LNCAP (cell line): ENCODE measurements at regions not wholly inside any gene's neighbourhood (a gene's known extent, or its start where the extent isn't known, plus 50 kb on each side); places are given as distances from the start of the nearest gene placed in this dataset.

Experiments used
- TF ChIP-seq, protein P1 (sequence below): fragments of 450-650 bp; IDR thresholded peaks from 2 replicates; pipeline ENCODE4 v1.5.1; 2017; ENCODE audit warnings: mild to moderate bottlenecking

DNA sequence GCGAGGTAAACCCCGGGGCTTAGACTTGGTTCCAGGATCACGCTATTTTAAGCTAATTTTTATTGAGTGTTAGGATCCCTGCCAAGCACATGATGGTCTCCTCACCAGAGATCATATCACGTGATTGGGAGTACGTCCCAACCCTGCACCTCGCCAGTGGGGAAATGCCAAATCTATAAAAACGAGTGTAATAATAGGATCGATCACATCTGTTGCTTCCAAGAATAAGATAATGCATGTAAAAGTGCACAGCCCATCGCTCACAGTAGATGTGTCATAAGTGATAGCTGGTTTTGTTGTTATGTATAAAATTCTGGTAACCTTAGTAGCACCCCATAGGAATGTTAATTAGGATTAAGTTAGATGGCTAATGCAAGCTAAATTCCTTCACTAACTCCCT lies 581.0 kb upstream of the TMEM132C start:
- TF ChIP-seq, protein P1, sequence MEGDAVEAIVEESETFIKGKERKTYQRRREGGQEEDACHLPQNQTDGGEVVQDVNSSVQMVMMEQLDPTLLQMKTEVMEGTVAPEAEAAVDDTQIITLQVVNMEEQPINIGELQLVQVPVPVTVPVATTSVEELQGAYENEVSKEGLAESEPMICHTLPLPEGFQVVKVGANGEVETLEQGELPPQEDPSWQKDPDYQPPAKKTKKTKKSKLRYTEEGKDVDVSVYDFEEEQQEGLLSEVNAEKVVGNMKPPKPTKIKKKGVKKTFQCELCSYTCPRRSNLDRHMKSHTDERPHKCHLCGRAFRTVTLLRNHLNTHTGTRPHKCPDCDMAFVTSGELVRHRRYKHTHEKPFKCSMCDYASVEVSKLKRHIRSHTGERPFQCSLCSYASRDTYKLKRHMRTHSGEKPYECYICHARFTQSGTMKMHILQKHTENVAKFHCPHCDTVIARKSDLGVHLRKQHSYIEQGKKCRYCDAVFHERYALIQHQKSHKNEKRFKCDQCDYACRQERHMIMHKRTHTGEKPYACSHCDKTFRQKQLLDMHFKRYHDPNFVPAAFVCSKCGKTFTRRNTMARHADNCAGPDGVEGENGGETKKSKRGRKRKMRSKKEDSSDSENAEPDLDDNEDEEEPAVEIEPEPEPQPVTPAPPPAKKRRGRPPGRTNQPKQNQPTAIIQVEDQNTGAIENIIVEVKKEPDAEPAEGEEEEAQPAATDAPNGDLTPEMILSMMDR = no peak

- TF ChIP-seq, protein P1 = no peak
These were observed 579.8 kb upstream of the TMEM132C start for GRCh38 chr12:127687181-127687580.

DNA sequence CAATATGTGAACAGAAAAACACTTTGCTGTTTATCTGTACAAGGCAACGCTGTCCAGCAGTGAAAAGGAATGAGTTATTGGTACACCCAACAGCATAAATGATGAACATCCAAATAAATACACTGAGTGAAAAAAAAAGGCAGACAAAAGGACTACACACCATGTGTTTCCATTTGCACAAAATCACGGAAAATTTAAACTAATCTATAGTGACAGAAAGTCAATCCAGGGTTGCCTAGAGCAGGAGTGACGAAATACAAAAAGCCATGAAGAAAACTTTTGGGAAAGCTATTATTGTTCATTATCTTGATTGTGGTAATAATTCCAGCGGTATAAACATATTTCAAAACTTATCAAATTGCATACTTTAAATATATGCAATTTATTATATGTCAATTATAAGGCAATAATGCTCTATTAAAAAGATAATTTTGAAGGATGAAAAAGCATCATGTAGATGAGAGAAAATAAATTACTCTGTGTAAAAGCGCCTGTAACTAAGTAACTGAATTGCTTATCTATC lies 578.0 kb upstream of the TMEM132C start:
- TF ChIP-seq, protein P1 = no peak

DNA sequence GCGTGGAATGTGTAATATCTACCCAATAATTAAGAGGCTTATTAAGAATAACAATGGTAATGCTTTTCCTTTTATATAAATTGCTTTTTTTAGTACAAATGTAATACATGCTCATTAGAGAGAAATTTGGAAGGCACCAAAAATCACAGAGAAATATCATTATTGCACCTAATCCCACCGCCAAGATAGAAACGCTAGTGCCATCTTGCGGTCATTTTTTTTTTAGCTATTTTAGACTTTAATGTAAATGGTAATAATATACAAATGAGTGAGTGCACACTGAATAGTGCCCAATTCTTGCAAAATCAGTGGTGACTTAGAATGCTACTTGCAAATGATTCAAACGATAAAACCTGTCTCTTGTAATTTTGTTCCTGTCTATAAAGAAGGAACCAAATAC lies 576.8 kb upstream of the TMEM132C start:
- TF ChIP-seq, protein P1 = peak; percentile 49

- TF ChIP-seq, protein P1 = no peak
These were observed 570.0 kb upstream of the TMEM132C start for GRCh38 chr12:127696963-127697362.

DNA sequence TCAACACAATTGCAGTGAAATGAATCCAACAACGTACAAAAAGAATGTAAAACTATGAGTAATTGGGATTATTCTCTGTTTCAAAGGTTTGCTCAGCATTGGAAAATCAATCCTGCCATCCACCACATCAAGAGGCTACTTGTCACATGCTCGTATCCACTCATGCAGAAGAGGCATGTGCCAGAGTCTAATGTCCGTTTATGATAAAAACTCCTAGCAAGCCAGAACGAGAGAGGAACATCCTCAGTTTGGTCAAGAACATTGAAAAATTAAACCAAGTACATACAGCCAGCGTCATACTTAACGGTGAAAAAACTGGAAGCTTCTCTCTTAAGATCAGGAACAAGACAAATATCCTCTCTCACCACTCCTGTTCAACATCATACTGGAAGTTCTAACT lies 563.9 kb upstream of the TMEM132C start:
- TF ChIP-seq, protein P1 = no peak

DNA sequence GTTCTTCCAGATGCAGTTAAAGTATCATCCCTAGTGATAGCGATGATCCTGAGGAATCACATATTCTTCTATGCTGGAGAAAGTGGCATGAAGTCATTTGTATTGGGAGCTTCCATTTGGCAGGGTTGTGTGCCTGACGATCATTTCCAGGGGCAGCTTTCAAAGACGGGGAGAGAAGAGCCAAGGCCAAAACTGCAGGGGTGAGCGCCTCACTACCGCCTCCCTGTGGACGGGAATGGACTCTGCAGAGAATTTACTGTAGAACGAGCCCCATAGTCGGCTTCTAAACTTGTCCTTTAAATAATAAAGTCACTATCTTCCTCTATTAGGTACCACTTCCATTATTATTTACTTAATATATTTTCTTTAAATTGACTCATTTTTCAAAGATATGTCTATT lies 555.9 kb upstream of the TMEM132C start:
- TF ChIP-seq, protein P1 = peak; percentile 43

DNA sequence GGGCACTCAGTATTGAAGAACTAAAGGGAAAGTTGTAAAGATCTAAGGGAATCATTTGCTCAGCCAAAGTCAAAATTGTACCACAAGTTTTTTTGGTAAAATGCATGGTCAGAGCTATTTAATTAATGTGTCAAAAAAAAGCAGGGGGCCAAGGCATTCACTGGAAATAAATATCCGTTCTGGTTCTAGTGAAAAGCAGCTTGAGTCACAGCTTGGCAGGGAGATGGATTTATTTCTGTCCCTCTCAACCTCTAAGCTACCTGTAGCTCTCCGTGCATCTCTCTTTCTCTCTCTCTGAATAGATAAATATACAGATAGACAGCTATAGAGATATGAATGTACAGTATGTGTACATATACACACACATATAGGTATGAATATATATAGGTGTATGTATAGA lies 554.4 kb upstream of the TMEM132C start:
- TF ChIP-seq, protein P1 = no peak
